ENCODE measurements at regions not wholly inside any gene's neighbourhood (a gene's known extent, or its start where the extent isn't known, plus 50 kb on each side); places are given as distances from the start of the nearest gene placed in this dataset.

- Mint-ChIP-seq H3K4me3 (no peak overlapping the region), H3K4me1 (no peaks in the 10 kb centered on the region), H3K36me3 (ENCODE audit: low read depth) (no peaks in the 10 kb centered on the region), H3K27ac (no peak overlapping the region), H3K27me3 (ENCODE audit: insufficient read depth, low read depth, poor library complexity) (peaks cover 2% of the 10 kb centered on the region), H3K9me3 (no peaks in the 10 kb centered on the region)
- no peak for TF ChIP-seq CREB1 (CRISPR knock-in tag; IDR thresholded peaks at IDR 0.05; ENCODE audit: low read depth)
- TF ChIP-seq EZH2phosphoT487 (IDR thresholded peaks at IDR 0.05; ENCODE audit: unreplicated experiment), result no peak
- TF ChIP-seq, protein P1, sequence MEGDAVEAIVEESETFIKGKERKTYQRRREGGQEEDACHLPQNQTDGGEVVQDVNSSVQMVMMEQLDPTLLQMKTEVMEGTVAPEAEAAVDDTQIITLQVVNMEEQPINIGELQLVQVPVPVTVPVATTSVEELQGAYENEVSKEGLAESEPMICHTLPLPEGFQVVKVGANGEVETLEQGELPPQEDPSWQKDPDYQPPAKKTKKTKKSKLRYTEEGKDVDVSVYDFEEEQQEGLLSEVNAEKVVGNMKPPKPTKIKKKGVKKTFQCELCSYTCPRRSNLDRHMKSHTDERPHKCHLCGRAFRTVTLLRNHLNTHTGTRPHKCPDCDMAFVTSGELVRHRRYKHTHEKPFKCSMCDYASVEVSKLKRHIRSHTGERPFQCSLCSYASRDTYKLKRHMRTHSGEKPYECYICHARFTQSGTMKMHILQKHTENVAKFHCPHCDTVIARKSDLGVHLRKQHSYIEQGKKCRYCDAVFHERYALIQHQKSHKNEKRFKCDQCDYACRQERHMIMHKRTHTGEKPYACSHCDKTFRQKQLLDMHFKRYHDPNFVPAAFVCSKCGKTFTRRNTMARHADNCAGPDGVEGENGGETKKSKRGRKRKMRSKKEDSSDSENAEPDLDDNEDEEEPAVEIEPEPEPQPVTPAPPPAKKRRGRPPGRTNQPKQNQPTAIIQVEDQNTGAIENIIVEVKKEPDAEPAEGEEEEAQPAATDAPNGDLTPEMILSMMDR (conservative IDR thresholded peaks at IDR 0.05; ENCODE audit: low read depth in 2 of 2), result no peak
- TF ChIP-seq, protein P2, sequence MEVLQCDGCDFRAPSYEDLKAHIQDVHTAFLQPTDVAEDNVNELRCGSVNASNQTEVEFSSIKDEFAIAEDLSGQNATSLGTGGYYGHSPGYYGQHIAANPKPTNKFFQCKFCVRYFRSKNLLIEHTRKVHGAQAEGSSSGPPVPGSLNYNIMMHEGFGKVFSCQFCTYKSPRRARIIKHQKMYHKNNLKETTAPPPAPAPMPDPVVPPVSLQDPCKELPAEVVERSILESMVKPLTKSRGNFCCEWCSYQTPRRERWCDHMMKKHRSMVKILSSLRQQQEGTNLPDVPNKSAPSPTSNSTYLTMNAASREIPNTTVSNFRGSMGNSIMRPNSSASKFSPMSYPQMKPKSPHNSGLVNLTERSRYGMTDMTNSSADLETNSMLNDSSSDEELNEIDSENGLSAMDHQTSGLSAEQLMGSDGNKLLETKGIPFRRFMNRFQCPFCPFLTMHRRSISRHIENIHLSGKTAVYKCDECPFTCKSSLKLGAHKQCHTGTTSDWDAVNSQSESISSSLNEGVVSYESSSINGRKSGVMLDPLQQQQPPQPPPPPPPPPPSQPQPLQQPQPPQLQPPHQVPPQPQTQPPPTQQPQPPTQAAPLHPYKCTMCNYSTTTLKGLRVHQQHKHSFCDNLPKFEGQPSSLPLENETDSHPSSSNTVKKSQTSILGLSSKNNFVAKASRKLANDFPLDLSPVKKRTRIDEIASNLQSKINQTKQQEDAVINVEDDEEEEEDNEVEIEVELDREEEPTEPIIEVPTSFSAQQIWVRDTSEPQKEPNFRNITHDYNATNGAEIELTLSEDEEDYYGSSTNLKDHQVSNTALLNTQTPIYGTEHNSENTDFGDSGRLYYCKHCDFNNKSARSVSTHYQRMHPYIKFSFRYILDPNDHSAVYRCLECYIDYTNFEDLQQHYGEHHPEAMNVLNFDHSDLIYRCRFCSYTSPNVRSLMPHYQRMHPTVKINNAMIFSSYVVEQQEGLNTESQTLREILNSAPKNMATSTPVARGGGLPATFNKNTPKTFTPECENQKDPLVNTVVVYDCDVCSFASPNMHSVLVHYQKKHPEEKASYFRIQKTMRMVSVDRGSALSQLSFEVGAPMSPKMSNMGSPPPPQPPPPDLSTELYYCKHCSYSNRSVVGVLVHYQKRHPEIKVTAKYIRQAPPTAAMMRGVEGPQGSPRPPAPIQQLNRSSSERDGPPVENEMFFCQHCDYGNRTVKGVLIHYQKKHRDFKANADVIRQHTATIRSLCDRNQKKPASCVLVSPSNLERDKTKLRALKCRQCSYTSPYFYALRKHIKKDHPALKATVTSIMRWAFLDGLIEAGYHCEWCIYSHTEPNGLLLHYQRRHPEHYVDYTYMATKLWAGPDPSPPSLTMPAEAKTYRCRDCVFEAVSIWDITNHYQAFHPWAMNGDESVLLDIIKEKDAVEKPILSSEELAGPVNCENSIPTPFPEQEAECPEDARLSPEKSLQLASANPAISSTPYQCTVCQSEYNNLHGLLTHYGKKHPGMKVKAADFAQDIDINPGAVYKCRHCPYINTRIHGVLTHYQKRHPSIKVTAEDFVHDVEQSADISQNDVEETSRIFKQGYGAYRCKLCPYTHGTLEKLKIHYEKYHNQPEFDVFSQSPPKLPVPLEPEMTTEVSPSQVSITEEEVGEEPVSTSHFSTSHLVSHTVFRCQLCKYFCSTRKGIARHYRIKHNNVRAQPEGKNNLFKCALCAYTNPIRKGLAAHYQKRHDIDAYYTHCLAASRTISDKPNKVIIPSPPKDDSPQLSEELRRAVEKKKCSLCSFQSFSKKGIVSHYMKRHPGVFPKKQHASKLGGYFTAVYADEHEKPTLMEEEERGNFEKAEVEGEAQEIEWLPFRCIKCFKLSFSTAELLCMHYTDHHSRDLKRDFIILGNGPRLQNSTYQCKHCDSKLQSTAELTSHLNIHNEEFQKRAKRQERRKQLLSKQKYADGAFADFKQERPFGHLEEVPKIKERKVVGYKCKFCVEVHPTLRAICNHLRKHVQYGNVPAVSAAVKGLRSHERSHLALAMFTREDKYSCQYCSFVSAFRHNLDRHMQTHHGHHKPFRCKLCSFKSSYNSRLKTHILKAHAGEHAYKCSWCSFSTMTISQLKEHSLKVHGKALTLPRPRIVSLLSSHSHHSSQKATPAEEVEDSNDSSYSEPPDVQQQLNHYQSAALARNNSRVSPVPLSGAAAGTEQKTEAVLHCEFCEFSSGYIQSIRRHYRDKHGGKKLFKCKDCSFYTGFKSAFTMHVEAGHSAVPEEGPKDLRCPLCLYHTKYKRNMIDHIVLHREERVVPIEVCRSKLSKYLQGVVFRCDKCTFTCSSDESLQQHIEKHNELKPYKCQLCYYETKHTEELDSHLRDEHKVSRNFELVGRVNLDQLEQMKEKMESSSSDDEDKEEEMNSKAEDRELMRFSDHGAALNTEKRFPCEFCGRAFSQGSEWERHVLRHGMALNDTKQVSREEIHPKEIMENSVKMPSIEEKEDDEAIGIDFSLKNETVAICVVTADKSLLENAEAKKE (CRISPR knock-in tag; IDR thresholded peaks at IDR 0.05), result no peak
- TF ChIP-seq, protein P3, sequence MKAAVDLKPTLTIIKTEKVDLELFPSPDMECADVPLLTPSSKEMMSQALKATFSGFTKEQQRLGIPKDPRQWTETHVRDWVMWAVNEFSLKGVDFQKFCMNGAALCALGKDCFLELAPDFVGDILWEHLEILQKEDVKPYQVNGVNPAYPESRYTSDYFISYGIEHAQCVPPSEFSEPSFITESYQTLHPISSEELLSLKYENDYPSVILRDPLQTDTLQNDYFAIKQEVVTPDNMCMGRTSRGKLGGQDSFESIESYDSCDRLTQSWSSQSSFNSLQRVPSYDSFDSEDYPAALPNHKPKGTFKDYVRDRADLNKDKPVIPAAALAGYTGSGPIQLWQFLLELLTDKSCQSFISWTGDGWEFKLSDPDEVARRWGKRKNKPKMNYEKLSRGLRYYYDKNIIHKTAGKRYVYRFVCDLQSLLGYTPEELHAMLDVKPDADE (IDR thresholded peaks at IDR 0.05), result no peak
- no peak for TF ChIP-seq EZH2 (IDR thresholded peaks at IDR 0.05; ENCODE audit: low read depth, unreplicated experiment)
- TF ChIP-seq, protein P4, sequence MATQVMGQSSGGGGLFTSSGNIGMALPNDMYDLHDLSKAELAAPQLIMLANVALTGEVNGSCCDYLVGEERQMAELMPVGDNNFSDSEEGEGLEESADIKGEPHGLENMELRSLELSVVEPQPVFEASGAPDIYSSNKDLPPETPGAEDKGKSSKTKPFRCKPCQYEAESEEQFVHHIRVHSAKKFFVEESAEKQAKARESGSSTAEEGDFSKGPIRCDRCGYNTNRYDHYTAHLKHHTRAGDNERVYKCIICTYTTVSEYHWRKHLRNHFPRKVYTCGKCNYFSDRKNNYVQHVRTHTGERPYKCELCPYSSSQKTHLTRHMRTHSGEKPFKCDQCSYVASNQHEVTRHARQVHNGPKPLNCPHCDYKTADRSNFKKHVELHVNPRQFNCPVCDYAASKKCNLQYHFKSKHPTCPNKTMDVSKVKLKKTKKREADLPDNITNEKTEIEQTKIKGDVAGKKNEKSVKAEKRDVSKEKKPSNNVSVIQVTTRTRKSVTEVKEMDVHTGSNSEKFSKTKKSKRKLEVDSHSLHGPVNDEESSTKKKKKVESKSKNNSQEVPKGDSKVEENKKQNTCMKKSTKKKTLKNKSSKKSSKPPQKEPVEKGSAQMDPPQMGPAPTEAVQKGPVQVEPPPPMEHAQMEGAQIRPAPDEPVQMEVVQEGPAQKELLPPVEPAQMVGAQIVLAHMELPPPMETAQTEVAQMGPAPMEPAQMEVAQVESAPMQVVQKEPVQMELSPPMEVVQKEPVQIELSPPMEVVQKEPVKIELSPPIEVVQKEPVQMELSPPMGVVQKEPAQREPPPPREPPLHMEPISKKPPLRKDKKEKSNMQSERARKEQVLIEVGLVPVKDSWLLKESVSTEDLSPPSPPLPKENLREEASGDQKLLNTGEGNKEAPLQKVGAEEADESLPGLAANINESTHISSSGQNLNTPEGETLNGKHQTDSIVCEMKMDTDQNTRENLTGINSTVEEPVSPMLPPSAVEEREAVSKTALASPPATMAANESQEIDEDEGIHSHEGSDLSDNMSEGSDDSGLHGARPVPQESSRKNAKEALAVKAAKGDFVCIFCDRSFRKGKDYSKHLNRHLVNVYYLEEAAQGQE (IDR thresholded peaks at IDR 0.05; ENCODE audit: unreplicated experiment), result no peak
- no peak for TF ChIP-seq JUNB (IDR thresholded peaks at IDR 0.05; ENCODE audit: unreplicated experiment)
- no peak for TF ChIP-seq POLR2AphosphoS5 (IDR thresholded peaks at IDR 0.05; ENCODE audit: low read depth)
- no peak for TF ChIP-seq ZNF331 (CRISPR knock-in tag; IDR thresholded peaks at IDR 0.05; ENCODE audit: low read depth)
- TF ChIP-seq STAT1 (IDR thresholded peaks at IDR 0.05; ENCODE audit: unreplicated experiment), result no peak
- no peak for TF ChIP-seq ZNF114 (CRISPR knock-in tag; IDR thresholded peaks at IDR 0.05)
- TF ChIP-seq NANOG (IDR thresholded peaks at IDR 0.05; ENCODE audit: borderline replicate concordance), result no peak
- Histone ChIP-seq H3F3A (replicated peaks; ENCODE audit: low read depth) (no peaks in the 10 kb centered on the region), H3K9me2 (ENCODE audit: insufficient read depth) (no peaks in the 10 kb centered on the region), H3K27me3 (ENCODE audit: insufficient read depth) (no peaks in the 10 kb centered on the region), H4K20me1 (replicated peaks; ENCODE audit: insufficient read depth) (no peaks in the 10 kb centered on the region), H3K36me3 (ENCODE audit: insufficient read depth) (no peaks in the 10 kb centered on the region), H3K4me3 (no peak overlapping the region), H3K27ac (ENCODE audit: low read depth) (no peak overlapping the region), H3K4me2 (no peak overlapping the region), H3K4me1 (ENCODE audit: insufficient read depth) (no peaks in the 10 kb centered on the region), H2AFZ (no peak overlapping the region), H3K79me2 (replicated peaks; ENCODE audit: insufficient read depth) (no peaks in the 10 kb centered on the region)
- DNase-seq (ENCODE audit: low spot score) (no peak), ATAC-seq (no peak)
Observed at GRCh38 chr14:53778263-53778662, 178.4 kb downstream of the BMP4 start.

All from GM23338 (cell line).